DMS153 (cell line): ENCODE measurements at regions not wholly inside any gene's neighbourhood (a gene's known extent, or its start where the extent isn't known, plus 50 kb on each side); places are given as distances from the start of the nearest gene placed in this dataset.
A peak's percentile ranks its signal among the peaks of the same experiment; 100 is the strongest.

ENCODE experiments used
- DNase-seq: peaks from one replicate; lab custom pipeline; 2025; lab: John Stamatoyannopoulos, UW

DNA sequence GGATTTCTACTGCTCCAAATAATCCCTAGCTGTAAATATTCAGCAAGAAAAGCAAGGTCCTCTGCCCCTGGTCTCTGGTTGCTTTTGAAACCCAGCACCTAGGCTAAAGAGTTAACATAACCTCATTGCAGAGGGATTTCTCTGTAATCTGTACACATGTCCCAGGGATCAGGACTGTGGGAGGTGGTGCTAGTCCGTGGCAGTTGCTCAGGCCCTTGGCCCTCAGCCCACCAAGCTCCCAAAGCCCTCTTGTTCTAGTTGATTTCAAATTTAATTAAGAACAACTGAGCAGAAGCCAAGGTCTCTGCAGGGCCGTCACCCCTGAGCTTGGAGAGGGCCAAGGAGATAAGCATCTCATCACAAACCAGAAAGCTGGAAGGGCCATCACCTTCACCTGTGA lies 181.1 kb downstream of the SOX9 start:
- no peak for DNase-seq

GRCh38 chr17:72302735-72303134 lies 181.9 kb downstream of the SOX9 start:
- no peak for DNase-seq

- no peak for DNase-seq
Measured at GRCh38 chr17:72303787-72304733, 183.2 kb downstream of the SOX9 start.

GRCh38 chr17:72304859-72305258 lies 184.0 kb downstream of the SOX9 start:
- no peak for DNase-seq

GRCh38 chr17:72305472-72305871 lies 184.7 kb downstream of the SOX9 start:
- no peak for DNase-seq

GRCh38 chr17:72306037-72306436 lies 185.2 kb downstream of the SOX9 start:
- no peak for DNase-seq

DNA sequence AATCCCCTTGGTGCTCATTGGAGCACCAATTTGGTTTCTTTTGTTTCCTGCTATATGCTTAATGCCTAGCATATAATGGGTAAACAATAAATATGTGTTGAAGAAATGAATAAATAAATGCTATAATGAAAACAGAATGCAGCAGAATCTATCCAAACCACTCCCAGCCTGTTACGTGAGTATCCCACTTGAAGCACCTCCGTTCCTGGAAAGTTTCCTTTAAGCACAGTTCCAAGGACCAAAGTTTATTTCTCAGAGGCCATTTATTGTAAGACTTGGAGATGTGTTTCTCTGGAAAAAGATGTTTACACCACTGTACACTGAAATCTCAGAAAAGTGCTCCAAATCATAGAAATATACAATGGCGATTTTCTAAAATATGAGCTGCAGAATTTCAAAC lies 187.0 kb downstream of the SOX9 start:
- DNase-seq = no peak

- peak; percentile 54 for DNase-seq
Measured at GRCh38 chr17:72308744-72309385, 188.0 kb downstream of the SOX9 start.

- no peak for DNase-seq
Measured at GRCh38 chr17:72311004-72311403, 190.2 kb downstream of the SOX9 start.

GRCh38 chr17:72315122-72315913 lies 194.5 kb downstream of the SOX9 start:
- DNase-seq = no peak

GRCh38 chr17:72318131-72318530 lies 197.3 kb downstream of the SOX9 start:
- DNase-seq = no peak

DNA sequence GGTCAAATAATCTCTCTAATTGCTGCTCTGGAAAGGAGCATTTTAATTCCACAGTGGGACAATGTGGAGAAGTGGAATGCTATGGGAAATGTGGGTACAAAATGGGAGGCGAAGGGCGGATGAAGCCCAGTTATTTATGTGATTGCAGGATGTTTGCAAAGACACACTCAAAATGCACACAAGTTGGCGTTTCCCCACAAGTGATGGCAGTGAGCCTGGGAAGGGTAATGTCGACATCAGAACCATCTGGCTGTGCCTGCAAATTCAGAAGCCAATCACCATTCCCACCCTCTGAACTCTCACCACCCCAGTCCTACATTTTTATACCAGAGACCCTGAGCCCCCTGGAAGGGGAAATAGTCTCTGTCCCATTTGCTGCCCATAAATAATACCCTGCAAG lies 201.1 kb downstream of the SOX9 start:
- no peak for DNase-seq

DNA sequence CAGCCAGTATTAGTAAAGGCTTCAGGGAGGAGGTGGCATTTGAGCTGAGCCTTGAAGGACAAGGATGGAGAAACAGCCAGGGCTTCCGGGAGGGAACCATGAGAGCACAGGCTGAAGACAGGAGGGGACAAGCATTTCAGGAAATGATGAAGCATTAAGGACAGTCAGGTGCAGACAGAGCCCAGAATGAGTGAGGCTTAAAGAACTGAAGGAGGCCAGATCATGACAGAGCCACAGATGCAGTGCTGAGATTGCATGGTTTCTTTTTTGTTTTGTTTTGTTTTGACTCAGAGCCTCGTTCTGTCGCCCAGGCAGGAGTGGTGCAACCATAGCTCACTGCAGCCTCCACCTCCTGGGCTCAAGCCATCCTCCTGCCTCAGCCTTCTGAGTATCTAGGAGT lies 211.5 kb downstream of the SOX9 start:
- no peak for DNase-seq

DNA sequence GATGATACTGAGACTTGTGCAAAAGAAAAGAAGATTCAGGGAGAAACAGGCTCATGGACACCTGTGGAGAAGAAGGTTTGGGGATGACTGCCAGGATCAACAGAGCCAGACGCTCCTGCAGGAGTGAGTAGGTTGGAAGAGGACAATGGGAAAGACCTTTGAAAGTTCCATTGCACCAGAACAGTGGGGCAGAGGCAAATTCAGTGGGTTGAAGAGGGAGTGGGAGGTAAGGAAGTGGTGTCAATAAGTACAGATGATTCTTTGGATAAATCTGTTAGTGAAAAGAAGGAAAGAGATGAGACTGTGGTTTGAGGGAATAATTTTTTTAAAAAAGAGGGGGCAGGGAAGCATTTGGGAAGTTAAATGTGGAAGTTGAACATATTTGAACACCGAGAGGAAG lies 212.8 kb downstream of the SOX9 start:
- DNase-seq = no peak

GRCh38 chr17:72334205-72334604 lies 213.4 kb downstream of the SOX9 start:
- no peak for DNase-seq

- DNase-seq = peak; percentile 45
Measured at GRCh38 chr17:72336026-72336803, 215.4 kb downstream of the SOX9 start.

GRCh38 chr17:72336804-72337070 lies 215.9 kb downstream of the SOX9 start:
- DNase-seq = no peak

DNA sequence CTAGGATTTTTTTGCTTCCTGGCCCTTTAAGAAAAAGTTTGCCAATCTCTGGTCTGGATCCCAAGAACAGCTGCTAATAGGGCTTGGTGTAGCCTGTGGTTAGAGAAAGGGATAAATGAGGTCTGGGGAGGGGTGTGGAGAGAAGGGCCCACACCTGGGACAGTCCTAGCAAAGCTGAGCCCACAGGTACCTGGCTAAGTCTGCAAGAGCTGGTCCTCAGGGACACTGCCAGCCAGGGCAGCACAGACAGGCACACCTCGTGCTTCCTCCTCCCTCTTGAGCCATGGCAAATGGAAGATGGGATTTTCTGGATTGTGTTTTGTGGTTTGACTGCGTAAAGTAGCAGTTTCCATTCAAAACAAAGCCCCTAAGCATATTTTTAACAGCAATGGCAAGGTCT lies 217.5 kb downstream of the SOX9 start:
- DNase-seq = no peak

- DNase-seq = peak; percentile 6
Measured at GRCh38 chr17:72338847-72339790, 218.3 kb downstream of the SOX9 start.

- DNase-seq = no peak
Measured at GRCh38 chr17:72340836-72341235, 220.0 kb downstream of the SOX9 start.

DNA sequence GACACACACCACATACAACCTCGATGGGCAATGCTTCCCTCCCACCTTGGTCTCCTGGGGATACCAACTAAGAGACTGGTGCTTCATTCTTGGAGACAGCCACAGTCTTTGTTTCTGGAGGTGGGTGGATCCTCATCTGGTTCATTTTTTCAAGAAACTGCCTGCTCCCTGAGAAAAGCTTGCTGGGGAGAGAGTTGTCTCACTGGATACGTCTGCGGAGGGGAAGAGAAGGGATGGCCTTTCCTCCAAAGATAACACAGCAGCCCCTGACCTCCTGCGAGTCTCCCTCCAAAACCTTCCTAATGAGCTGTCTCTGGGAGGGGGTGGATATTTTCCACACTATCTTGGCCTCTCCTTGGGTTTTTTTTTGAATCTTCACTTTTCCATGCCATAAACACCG lies 221.2 kb downstream of the SOX9 start:
- no peak for DNase-seq
